SK-N-SH (cell line): ENCODE measurements at regions not wholly inside any gene's neighbourhood (a gene's known extent, or its start where the extent isn't known, plus 50 kb on each side); places are given as distances from the start of the nearest gene placed in this dataset.
"Not testable (repeated sequence)": the region's sequence is repeated elsewhere in the genome, so short reads cannot be mapped to it uniquely, and the experiment has no call there.

Experiments
- CHD2 ChIP-seq: fragments of 150-350 bp; IDR thresholded peaks from 2 replicates; pipeline ENCODE4 v1.6.1; 2018; ENCODE audit warnings: low read length; ENCODE audit not compliant: partially characterized antibody
- CTCF ChIP-seq: fragments of 200-600 bp; sonication (generic); IDR thresholded peaks from 2 replicates; pipeline ENCODE4 v1.6.1; 2017; ENCODE audit warnings: antibody characterized with exemption, mild to moderate bottlenecking, moderate library complexity
- FOXM1 ChIP-seq: IDR thresholded peaks from 2 replicates; pipeline ENCODE4 v1.4.0; 2012; ENCODE audit warnings: low read depth, mild to moderate bottlenecking
- IRF3 ChIP-seq: fragments of 150-350 bp; IDR thresholded peaks from 2 replicates; pipeline ENCODE4 v1.6.1; 2016; ENCODE audit warnings: mild to moderate bottlenecking, low read depth, low read length
- SMC3 ChIP-seq: IDR thresholded peaks from 2 replicates; pipeline ENCODE4 v1.6.1; 2012; ENCODE audit warnings: low read depth, low read length, improper control_type of control experiment
- TAF1 ChIP-seq: IDR thresholded peaks from 2 replicates; pipeline ENCODE4 v1.6.1; 2012; ENCODE audit warnings: low read depth, mild to moderate bottlenecking, low read length, moderate library complexity, borderline replicate concordance
- USF2 ChIP-seq: fragments of 150-350 bp; IDR thresholded peaks from 2 replicates; pipeline ENCODE4 v1.6.1; 2017; ENCODE audit warnings: antibody characterized with exemption, low read length, low read depth, borderline replicate concordance
- TF ChIP-seq, protein P1 (sequence below): IDR thresholded peaks from 2 replicates; pipeline ENCODE4 v1.4.0; 2012; ENCODE audit warnings: low read depth
- TF ChIP-seq, protein P2 (sequence below): IDR thresholded peaks from 2 replicates; pipeline ENCODE4 v1.6.1; 2012; ENCODE audit warnings: mild to moderate bottlenecking, low read depth, low read length, moderate library complexity

- TF ChIP-seq CTCF, USF2, CHD2, FOXM1, TAF1, SMC3, IRF3: not testable (repeated sequence)
- TF ChIP-seq, protein P1, sequence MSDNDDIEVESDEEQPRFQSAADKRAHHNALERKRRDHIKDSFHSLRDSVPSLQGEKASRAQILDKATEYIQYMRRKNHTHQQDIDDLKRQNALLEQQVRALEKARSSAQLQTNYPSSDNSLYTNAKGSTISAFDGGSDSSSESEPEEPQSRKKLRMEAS: not testable (repeated sequence)
- TF ChIP-seq, protein P2, sequence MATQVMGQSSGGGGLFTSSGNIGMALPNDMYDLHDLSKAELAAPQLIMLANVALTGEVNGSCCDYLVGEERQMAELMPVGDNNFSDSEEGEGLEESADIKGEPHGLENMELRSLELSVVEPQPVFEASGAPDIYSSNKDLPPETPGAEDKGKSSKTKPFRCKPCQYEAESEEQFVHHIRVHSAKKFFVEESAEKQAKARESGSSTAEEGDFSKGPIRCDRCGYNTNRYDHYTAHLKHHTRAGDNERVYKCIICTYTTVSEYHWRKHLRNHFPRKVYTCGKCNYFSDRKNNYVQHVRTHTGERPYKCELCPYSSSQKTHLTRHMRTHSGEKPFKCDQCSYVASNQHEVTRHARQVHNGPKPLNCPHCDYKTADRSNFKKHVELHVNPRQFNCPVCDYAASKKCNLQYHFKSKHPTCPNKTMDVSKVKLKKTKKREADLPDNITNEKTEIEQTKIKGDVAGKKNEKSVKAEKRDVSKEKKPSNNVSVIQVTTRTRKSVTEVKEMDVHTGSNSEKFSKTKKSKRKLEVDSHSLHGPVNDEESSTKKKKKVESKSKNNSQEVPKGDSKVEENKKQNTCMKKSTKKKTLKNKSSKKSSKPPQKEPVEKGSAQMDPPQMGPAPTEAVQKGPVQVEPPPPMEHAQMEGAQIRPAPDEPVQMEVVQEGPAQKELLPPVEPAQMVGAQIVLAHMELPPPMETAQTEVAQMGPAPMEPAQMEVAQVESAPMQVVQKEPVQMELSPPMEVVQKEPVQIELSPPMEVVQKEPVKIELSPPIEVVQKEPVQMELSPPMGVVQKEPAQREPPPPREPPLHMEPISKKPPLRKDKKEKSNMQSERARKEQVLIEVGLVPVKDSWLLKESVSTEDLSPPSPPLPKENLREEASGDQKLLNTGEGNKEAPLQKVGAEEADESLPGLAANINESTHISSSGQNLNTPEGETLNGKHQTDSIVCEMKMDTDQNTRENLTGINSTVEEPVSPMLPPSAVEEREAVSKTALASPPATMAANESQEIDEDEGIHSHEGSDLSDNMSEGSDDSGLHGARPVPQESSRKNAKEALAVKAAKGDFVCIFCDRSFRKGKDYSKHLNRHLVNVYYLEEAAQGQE: not testable (repeated sequence)
These were observed 670.2 kb upstream of the CTNND2 start for GRCh38 chr5:12574298-12575093.
